Smooth muscle cell (in vitro differentiated cells): ENCODE measurements at regions not wholly inside any gene's neighbourhood (a gene's known extent, or its start where the extent isn't known, plus 50 kb on each side); places are given as distances from the start of the nearest gene placed in this dataset.
A peak's percentile ranks its signal among the peaks of the same experiment; 100 is the strongest.
"Not testable (repeated sequence)": the region's sequence is repeated elsewhere in the genome, so short reads cannot be mapped to it uniquely, and the experiment has no call there.

Experiments used
- DNase-seq: peaks from one replicate; lab custom pipeline; 2025; ENCODE audit not compliant: unreplicated experiment; lab: John Stamatoyannopoulos, UW
- H2AFZ ChIP-seq: fragments of 200-600 bp; sonication (generic); 2 replicates; pipeline ENCODE4 v1.6.0; 2016; ENCODE audit warnings: antibody characterized with exemption, low read depth, mild to moderate bottlenecking
- H3F3A ChIP-seq: fragments of 200-600 bp; sonication (generic); 2 replicates; pipeline ENCODE4 v1.6.0; 2017; ENCODE audit warnings: antibody characterized with exemption, low read depth
- H3K27ac ChIP-seq: fragments of 200-600 bp; sonication (generic); 2 replicates; pipeline ENCODE4 v1.5.1; 2016; ENCODE audit warnings: low read depth, mild to moderate bottlenecking
- H3K27me3 ChIP-seq: fragments of 200-600 bp; sonication (generic); 2 replicates; pipeline ENCODE4 v1.6.1; 2016; ENCODE audit warnings: low read depth, mild to moderate bottlenecking
- H3K36me3 ChIP-seq: fragments of 200-600 bp; sonication (generic); 2 replicates; pipeline ENCODE4 v1.5.1; 2016; ENCODE audit warnings: low read depth
- H3K4me1 ChIP-seq: fragments of 200-600 bp; sonication (generic); 2 replicates; pipeline ENCODE4 v1.5.1; 2016; ENCODE audit warnings: low read depth
- H3K4me2 ChIP-seq: fragments of 200-600 bp; sonication (generic); 2 replicates; pipeline ENCODE4 v1.6.0; 2016; ENCODE audit warnings: mild to moderate bottlenecking
- H3K4me3 ChIP-seq: fragments of 200-600 bp; sonication (generic); 2 replicates; pipeline ENCODE4 v1.5.1; 2016; ENCODE audit warnings: mild to moderate bottlenecking
- H3K79me2 ChIP-seq: fragments of 200-600 bp; sonication (generic); 2 replicates; pipeline ENCODE4 v1.6.0; 2016; ENCODE audit warnings: low read depth, mild to moderate bottlenecking
- H3K9ac ChIP-seq: fragments of 200-600 bp; sonication (generic); 2 replicates; pipeline ENCODE4 v1.6.0; 2016; ENCODE audit warnings: low read depth
- H3K9me3 ChIP-seq: fragments of 200-600 bp; sonication (generic); replicated peaks from 2 replicates; pipeline ENCODE4 v1.5.1; 2016; ENCODE audit warnings: low read depth
- H4K20me1 ChIP-seq: fragments of 200-600 bp; sonication (generic); 2 replicates; pipeline ENCODE4 v1.6.0; 2016; ENCODE audit warnings: low read depth
- CTCF ChIP-seq: fragments of 200-600 bp; sonication (generic); IDR thresholded peaks from 2 replicates; pipeline ENCODE4 v1.5.1; 2017; ENCODE audit warnings: borderline replicate concordance, mild to moderate bottlenecking, antibody characterized with exemption; ENCODE audit not compliant: insufficient read depth, poor library complexity, severe bottlenecking
- WGBS: methylation state at CpG from one replicate; pipeline ENCODE4 v1.1.7; 2016; ENCODE audit warnings: low lambda C conversion rate; 5-methylcytosine and 5-hydroxymethylcytosine counted together

- WGBS = 47% methylated on average over 1 of the region's 1 CpG
- no peaks in the 10 kb centered on the region for H3K4me1 ChIP-seq
- DNase-seq = no peak
- no peak for TF ChIP-seq CTCF
- no peak overlapping the region for H3K9ac ChIP-seq
- no peaks in the 10 kb centered on the region for H3K9me3 ChIP-seq
- H3F3A ChIP-seq = no peaks in the 10 kb centered on the region
- H3K4me3 ChIP-seq = no peak overlapping the region
- H3K4me2 ChIP-seq = no peak overlapping the region
- H3K36me3 ChIP-seq = no peaks in the 10 kb centered on the region
- H3K27ac ChIP-seq = peak overlapping the region; percentile 71
- no peaks in the 10 kb centered on the region for H3K79me2 ChIP-seq
- no peaks in the 10 kb centered on the region for H3K27me3 ChIP-seq
- H2AFZ ChIP-seq = no peak overlapping the region
- H4K20me1 ChIP-seq = no peaks in the 10 kb centered on the region
Measured at GRCh38 chr2:61645911-61646310, 107.8 kb upstream of the XPO1 start.

- not testable (repeated sequence) for H3K4me2 ChIP-seq, H3K27ac ChIP-seq, H3K9me3 ChIP-seq, H2AFZ ChIP-seq, H3K4me1 ChIP-seq, DNase-seq, H3K79me2 ChIP-seq, H3K27me3 ChIP-seq, H3K9ac ChIP-seq, H3K36me3 ChIP-seq, H4K20me1 ChIP-seq, H3F3A ChIP-seq, H3K4me3 ChIP-seq
- 93% methylated on average over 6 of the region's 6 CpGs for WGBS
Measured at GRCh38 chr2:61643153-61643552, 105.0 kb upstream of the XPO1 start.

- TF ChIP-seq CTCF = no peak
- WGBS = 97% methylated on average over 2 of the region's 2 CpGs
- no peak overlapping the region for H3K4me3 ChIP-seq
- no peaks in the 10 kb centered on the region for H3F3A ChIP-seq
- no peak overlapping the region for H3K9ac ChIP-seq
- no peaks in the 10 kb centered on the region for H4K20me1 ChIP-seq
- H3K79me2 ChIP-seq = no peaks in the 10 kb centered on the region
- H3K36me3 ChIP-seq = no peaks in the 10 kb centered on the region
- no peaks in the 10 kb centered on the region for H3K27me3 ChIP-seq
- H3K9me3 ChIP-seq = no peaks in the 10 kb centered on the region
- H3K27ac ChIP-seq = no peak overlapping the region
- peak overlapping the region; percentile 7 for H2AFZ ChIP-seq
- no peak for DNase-seq
- H3K4me1 ChIP-seq = peaks cover 6% of the 10 kb centered on the region
- no peak overlapping the region for H3K4me2 ChIP-seq
Measured at GRCh38 chr2:61640406-61640805, 102.2 kb upstream of the XPO1 start.

- Histone ChIP-seq H3F3A (no peaks in the 10 kb centered on the region), H2AFZ (no peak overlapping the region), H3K9me3 (no peaks in the 10 kb centered on the region), H3K36me3 (no peaks in the 10 kb centered on the region), H3K4me3 (no peak overlapping the region), H3K4me1 (peaks cover 6% of the 10 kb centered on the region), H3K79me2 (no peaks in the 10 kb centered on the region), H3K9ac (no peak overlapping the region), H3K4me2 (no peak overlapping the region), H4K20me1 (no peaks in the 10 kb centered on the region), H3K27ac (no peak overlapping the region), H3K27me3 (no peaks in the 10 kb centered on the region)
- TF ChIP-seq CTCF = no peak
- no peak for DNase-seq
- 94% methylated on average over 8 of the region's 9 CpGs for WGBS
Measured at GRCh38 chr2:61639721-61640120, 101.6 kb upstream of the XPO1 start.
